ENCODE measurements at regions not wholly inside any gene's neighbourhood (a gene's known extent, or its start where the extent isn't known, plus 50 kb on each side); places are given as distances from the start of the nearest gene placed in this dataset.
A peak's percentile ranks its signal among the peaks of the same experiment; 100 is the strongest.
"Not testable (repeated sequence)": the region's sequence is repeated elsewhere in the genome, so short reads cannot be mapped to it uniquely, and the experiment has no call there.

DNA sequence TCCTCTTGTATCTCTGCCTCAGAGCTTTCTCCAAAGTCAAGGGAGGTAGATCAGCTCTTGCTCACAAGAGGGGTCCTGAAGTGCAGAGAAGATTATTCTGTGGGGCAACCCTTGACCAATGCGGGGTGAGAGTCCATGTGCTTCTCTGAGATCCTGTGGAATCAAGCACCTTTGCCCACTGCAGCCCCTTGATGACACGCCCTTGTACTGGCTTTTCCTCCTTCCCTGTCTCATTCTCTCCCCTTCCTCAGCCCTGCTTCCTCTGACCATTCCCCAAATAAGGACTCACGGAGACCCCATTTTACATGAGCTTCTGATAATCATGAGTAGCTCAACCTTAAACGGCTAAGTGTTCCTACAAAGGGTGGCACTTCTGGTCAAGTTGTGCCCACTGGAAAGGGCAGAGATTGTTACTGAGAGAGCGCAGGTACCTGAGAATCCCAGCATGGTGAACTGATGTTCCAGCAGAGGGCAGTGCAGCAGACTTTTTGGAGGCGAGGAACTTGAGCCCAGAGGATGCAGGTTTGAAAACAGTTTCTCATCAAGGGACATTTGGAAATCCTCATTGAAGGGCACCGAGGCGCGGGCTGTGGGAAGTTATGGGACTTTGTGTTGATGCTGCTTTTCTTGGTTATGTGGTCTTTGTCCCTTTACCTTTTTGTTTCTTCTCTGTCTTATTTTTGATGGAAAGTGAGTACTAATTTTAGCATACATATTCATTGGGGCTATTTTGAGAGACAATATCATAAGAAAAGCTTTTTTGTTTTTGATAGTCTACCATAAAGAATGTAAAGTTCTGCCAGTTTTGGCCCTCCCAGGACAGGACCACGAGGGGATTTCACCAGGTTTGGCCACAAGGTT, 201.3 kb downstream of the RBM46 start:
- peak; percentile 60 for DNase-seq (ENCODE audit: low spot score)

DNA sequence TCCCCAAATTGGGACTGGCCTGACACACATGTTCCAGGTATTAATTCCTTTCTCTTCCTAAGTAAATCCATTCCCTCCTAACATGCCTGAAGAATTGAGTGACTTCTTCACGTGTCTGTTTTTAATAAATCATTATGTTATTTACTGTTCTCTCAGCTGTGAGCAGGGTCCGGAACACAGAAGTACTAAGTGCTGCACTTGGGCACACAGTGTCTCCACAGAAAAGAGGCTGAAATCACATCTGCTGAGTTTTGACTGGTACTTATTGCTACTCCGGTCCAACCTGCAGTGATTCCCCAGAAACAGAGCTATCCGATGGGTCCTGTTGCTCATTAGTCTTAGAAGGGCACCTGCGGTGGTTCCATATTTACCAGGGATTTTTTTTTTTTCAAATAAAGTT, 202.6 kb downstream of the RBM46 start:
- DNase-seq (ENCODE audit: low spot score), result no peak

GRCh38 chr4:154984148-154984547, 203.1 kb downstream of the RBM46 start:
- no peak for DNase-seq (ENCODE audit: low spot score)

DNA sequence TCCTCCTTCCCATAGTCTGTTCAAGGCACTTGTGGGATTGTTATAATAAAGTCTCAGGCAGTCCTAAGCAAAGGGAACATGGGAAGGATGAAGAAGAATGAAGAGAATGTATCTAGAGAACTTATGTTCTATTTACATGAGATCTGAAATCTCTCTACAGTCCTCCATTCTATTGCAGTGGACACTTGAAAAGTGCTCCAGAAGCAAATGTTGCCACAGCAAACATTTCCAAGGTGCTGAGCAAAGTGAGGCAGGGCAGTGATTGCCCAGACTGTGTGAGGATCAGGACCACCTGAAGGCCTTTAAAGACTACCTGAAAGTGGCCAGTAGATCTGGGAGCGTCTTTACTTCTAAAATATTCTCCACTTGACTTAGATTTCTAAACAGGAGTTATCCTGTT, 203.5 kb downstream of the RBM46 start:
- DNase-seq (ENCODE audit: low spot score), result no peak

GRCh38 chr4:154985673-154986072, 204.6 kb downstream of the RBM46 start:
- no peak for DNase-seq (ENCODE audit: low spot score)

GRCh38 chr4:154988511-154988910, 207.4 kb downstream of the RBM46 start:
- DNase-seq (ENCODE audit: low spot score), result no peak

DNA sequence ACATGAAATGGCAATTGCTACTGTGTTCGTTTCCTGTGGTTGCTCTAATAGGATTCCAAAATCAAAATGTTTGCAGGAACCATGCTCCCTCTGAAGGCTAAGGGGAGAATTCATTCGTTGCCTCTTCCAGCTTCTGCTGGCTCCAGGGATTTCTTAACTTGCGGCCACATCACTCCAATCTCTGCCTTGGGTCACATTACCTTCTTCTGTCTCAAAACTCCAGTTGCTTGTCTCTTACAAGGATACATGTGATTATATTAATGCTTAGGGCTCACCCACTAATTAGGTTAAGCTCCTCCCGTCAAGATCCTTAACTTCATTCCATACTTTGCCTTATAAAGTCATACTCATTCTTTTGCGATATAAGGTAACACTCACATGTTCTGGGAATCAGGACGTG, 208.4 kb downstream of the RBM46 start:
- DNase-seq (ENCODE audit: low spot score), result no peak

- DNase-seq (ENCODE audit: low spot score), result not testable (repeated sequence)
These were observed 210.6 kb upstream of the NPY2R start for GRCh38 chr4:154997866-154998265.

- DNase-seq (ENCODE audit: low spot score), result no peak
These were observed 210.2 kb upstream of the NPY2R start for GRCh38 chr4:154998284-154998683.

- DNase-seq (ENCODE audit: low spot score), result no peak
These were observed 209.7 kb upstream of the NPY2R start for GRCh38 chr4:154998773-154999172.

DNA sequence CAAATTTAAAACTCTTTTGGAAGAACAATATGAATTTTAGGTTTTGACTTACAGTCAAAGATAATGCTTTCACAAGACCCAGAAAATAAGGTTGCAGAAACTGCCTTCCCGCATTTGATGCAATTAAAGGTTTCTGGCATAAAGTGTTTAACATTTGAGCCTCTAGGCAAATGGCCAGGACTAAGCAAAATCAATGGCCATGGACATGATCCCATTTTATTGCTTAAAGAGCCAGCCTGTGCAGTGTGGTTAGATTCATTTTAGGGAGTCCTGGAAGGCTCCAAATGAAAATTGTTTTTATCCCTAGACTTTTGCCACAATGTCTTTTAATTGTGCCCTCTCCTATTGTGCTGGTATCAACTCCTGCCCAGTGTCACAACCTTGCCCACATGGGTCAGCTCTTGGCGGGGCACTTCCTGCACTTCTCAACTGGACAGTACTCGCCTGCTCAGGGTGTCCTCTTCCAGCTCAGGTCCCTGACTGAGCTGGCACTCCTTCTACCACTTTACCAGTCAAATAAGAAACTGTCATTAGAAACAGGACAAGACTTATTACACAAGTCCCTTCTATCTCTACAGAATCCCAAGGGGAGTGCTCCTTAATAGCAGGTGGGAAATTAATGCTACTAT, 208.4 kb upstream of the NPY2R start:
- DNase-seq (ENCODE audit: low spot score), result peak; percentile 32

- no peak for DNase-seq (ENCODE audit: low spot score)
These were observed 207.2 kb upstream of the NPY2R start for GRCh38 chr4:155001251-155001650.

- no peak for DNase-seq (ENCODE audit: low spot score)
These were observed 202.9 kb upstream of the NPY2R start for GRCh38 chr4:155005395-155006090.

GRCh38 chr4:155007660-155008176, 200.7 kb upstream of the NPY2R start:
- DNase-seq (ENCODE audit: low spot score), result no peak

- no peak for DNase-seq (ENCODE audit: low spot score)
These were observed 200.0 kb upstream of the NPY2R start for GRCh38 chr4:155008389-155008788.

GRCh38 chr4:155009288-155009687, 199.1 kb upstream of the NPY2R start:
- DNase-seq (ENCODE audit: low spot score), result no peak

GRCh38 chr4:155010376-155010775, 198.1 kb upstream of the NPY2R start:
- DNase-seq (ENCODE audit: low spot score), result no peak

GRCh38 chr4:155011163-155011780, 197.2 kb upstream of the NPY2R start:
- DNase-seq (ENCODE audit: low spot score), result peak; percentile 60

- no peak for DNase-seq (ENCODE audit: low spot score)
These were observed 196.0 kb upstream of the NPY2R start for GRCh38 chr4:155012469-155012868.

GRCh38 chr4:155017426-155017825, 191.0 kb upstream of the NPY2R start:
- DNase-seq (ENCODE audit: low spot score), result no peak

DNA sequence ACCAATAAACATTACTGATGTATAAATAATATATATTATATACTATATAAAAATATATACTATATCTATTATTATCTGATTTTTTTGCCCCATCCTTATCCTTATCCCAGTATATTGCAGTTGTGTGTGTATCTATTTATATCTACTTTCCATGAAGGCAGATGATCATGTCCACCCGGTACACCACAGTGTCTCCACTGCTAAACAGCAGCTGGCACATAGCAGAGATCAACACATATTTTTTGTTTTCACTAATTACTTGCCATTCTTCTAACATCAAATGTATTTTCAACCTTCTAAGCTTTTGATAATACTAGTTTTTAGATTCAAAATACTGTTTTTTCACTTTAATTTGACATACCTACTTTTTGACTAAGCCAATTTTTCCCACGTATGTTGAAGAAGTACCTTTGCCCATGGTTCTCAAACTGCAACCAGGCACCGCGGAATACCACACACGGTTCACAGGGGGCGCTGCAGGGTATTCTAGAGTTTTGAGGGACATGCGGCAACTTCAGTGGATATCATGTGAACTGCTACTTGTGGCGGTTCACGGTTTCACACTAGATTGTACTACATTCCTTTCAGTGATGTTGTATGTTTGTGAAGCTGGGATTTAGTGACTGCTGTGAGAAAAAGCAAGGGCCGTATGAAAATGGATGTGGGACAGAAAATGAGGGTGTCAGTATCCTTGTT, 182.5 kb upstream of the NPY2R start:
- DNase-seq (ENCODE audit: low spot score), result peak; percentile 32

All from mucosa of gallbladder (tissue), 1 donor.